NT2/D1 (cell line): ENCODE measurements at regions not wholly inside any gene's neighbourhood (a gene's known extent, or its start where the extent isn't known, plus 50 kb on each side); places are given as distances from the start of the nearest gene placed in this dataset.

Experiments used
- DNase-seq: peaks from one replicate; pipeline ENCODE4 v3.0.0-alpha.2; 2011; ENCODE audit warnings: low read depth, low spot score
- H3K27me3 ChIP-seq: 2 replicates; pipeline ENCODE4 v1.6.0; 2011; ENCODE audit warnings: mild to moderate bottlenecking; ENCODE audit not compliant: insufficient read length, insufficient read depth
- H3K36me3 ChIP-seq: 2 replicates; pipeline ENCODE4 v1.6.1; 2011; ENCODE audit warnings: mild to moderate bottlenecking, low read length, mixed read lengths; ENCODE audit not compliant: insufficient read depth, insufficient read length
- H3K4me1 ChIP-seq: 2 replicates; pipeline ENCODE4 v1.5.1; 2011; ENCODE audit not compliant: insufficient read depth, insufficient read length
- H3K4me3 ChIP-seq: 2 replicates; pipeline ENCODE4 v1.5.1; 2011; ENCODE audit warnings: low read depth; ENCODE audit not compliant: insufficient read length
- H3K9ac ChIP-seq: 2 replicates; pipeline ENCODE4 v1.6.0; 2011; ENCODE audit warnings: low read depth; ENCODE audit not compliant: insufficient read length
- H3K9me3 ChIP-seq: 2 replicates; pipeline ENCODE4 v1.5.1; 2011; ENCODE audit warnings: mild to moderate bottlenecking, low read length; ENCODE audit not compliant: insufficient read depth
- SUZ12 ChIP-seq: IDR thresholded peaks from 2 replicates; pipeline ENCODE4 v1.6.1; 2011; ENCODE audit not compliant: insufficient read length, insufficient read depth; ENCODE audit errors: extremely low read depth
- YY1 ChIP-seq: IDR thresholded peaks from 2 replicates; pipeline ENCODE4 v1.6.1; 2011; ENCODE audit not compliant: insufficient read length, insufficient read depth
- ZNF274 ChIP-seq: IDR thresholded peaks from 2 replicates; pipeline ENCODE4 v1.6.1; 2011; ENCODE audit warnings: mild to moderate bottlenecking, low read depth, low read length

- Histone ChIP-seq H3K9me3 (no peaks in the 10 kb centered on the region), H3K4me3 (no peak overlapping the region), H3K9ac (no peak overlapping the region), H3K4me1 (no peaks in the 10 kb centered on the region), H3K27me3 (no peaks in the 10 kb centered on the region), H3K36me3 (no peaks in the 10 kb centered on the region)
- DNase-seq = no peak
- TF ChIP-seq YY1 (no peak), SUZ12 (no peak), ZNF274 (no peak)
Measured at GRCh38 chr3:163785693-163786092, 1292.6 kb downstream of the SI start.

GRCh38 chr3:163779396-163780344 is 1298.6 kb downstream of the SI start:
- no peaks in the 10 kb centered on the region for H3K9me3 ChIP-seq
- TF ChIP-seq SUZ12 (no peak), ZNF274 (no peak)
- H3K4me1 ChIP-seq = no peaks in the 10 kb centered on the region
- DNase-seq = no peak
- H3K4me3 ChIP-seq = no peak overlapping the region
- no peak overlapping the region for H3K9ac ChIP-seq
- no peaks in the 10 kb centered on the region for H3K27me3 ChIP-seq
- H3K36me3 ChIP-seq = no peaks in the 10 kb centered on the region

GRCh38 chr3:163776743-163777142 is 1301.6 kb downstream of the SI start:
- no peaks in the 10 kb centered on the region for H3K36me3 ChIP-seq
- no peaks in the 10 kb centered on the region for H3K27me3 ChIP-seq
- no peak overlapping the region for H3K4me3 ChIP-seq
- H3K9ac ChIP-seq = no peak overlapping the region
- TF ChIP-seq YY1 (no peak), ZNF274 (no peak), SUZ12 (no peak)
- DNase-seq = no peak
- no peaks in the 10 kb centered on the region for H3K9me3 ChIP-seq
- no peaks in the 10 kb centered on the region for H3K4me1 ChIP-seq

GRCh38 chr3:163773136-163773535 is 1305.2 kb downstream of the SI start:
- no peak overlapping the region for H3K9ac ChIP-seq
- no peak for DNase-seq
- H3K9me3 ChIP-seq = no peaks in the 10 kb centered on the region
- H3K4me1 ChIP-seq = no peaks in the 10 kb centered on the region
- no peaks in the 10 kb centered on the region for H3K27me3 ChIP-seq
- H3K4me3 ChIP-seq = no peak overlapping the region
- no peak for TF ChIP-seq ZNF274
- no peak for TF ChIP-seq SUZ12
- no peak for TF ChIP-seq YY1
- no peaks in the 10 kb centered on the region for H3K36me3 ChIP-seq

GRCh38 chr3:163768048-163768447 is 1310.2 kb downstream of the SI start:
- Histone ChIP-seq H3K27me3 (no peaks in the 10 kb centered on the region), H3K9ac (no peak overlapping the region), H3K36me3 (no peaks in the 10 kb centered on the region), H3K9me3 (no peaks in the 10 kb centered on the region), H3K4me3 (no peak overlapping the region), H3K4me1 (no peaks in the 10 kb centered on the region)
- TF ChIP-seq ZNF274 = no peak
- TF ChIP-seq YY1 = no peak
- no peak for TF ChIP-seq SUZ12
- DNase-seq = no peak

GRCh38 chr3:163766112-163766511 is 1312.2 kb downstream of the SI start:
- DNase-seq = no peak
- no peaks in the 10 kb centered on the region for H3K9me3 ChIP-seq
- no peaks in the 10 kb centered on the region for H3K4me1 ChIP-seq
- H3K9ac ChIP-seq = no peak overlapping the region
- H3K4me3 ChIP-seq = no peak overlapping the region
- H3K36me3 ChIP-seq = no peaks in the 10 kb centered on the region
- no peaks in the 10 kb centered on the region for H3K27me3 ChIP-seq
- TF ChIP-seq SUZ12 (no peak), ZNF274 (no peak), YY1 (no peak)

GRCh38 chr3:163753033-163753432 is 1325.3 kb downstream of the SI start:
- Histone ChIP-seq H3K27me3 (no peaks in the 10 kb centered on the region), H3K4me3 (no peak overlapping the region), H3K9me3 (peaks cover 16% of the 10 kb centered on the region), H3K4me1 (no peaks in the 10 kb centered on the region), H3K36me3 (no peaks in the 10 kb centered on the region), H3K9ac (no peak overlapping the region)
- no peak for DNase-seq
- TF ChIP-seq YY1 (no peak), ZNF274 (no peak), SUZ12 (no peak)
